Activated naive CD4-positive, alpha-beta T cell treated with anti-CD3 and anti-CD28 coated beads for 36 hours (primary cell): ENCODE measurements at regions not wholly inside any gene's neighbourhood (a gene's known extent, or its start where the extent isn't known, plus 50 kb on each side); places are given as distances from the start of the nearest gene placed in this dataset.
"Not testable (repeated sequence)": the region's sequence is repeated elsewhere in the genome, so short reads cannot be mapped to it uniquely, and the experiment has no call there.

Source experiments
- CTCF ChIA-PET: fragments of 350-600 bp; sonication (Branson Sonifier 250); formaldehyde crosslinking; loops from one replicate; lab custom pipeline; 2021; ENCODE audit warnings: antibody characterized with exemption; lab: Charles Lee
- DNase-seq: peaks from one replicate; pipeline ENCODE4 v3.0.0-alpha.2; 2020
- H3K27ac Mint-ChIP-seq: one replicate; pipeline ENCODE4 v1.8.0; 2021; ENCODE audit warnings: mild to moderate bottlenecking, mixed read lengths
- H3K27me3 Mint-ChIP-seq: one replicate; pipeline ENCODE4 v1.8.0; 2021; ENCODE audit warnings: low read depth, mixed read lengths
- H3K36me3 Mint-ChIP-seq: one replicate; pipeline ENCODE4 v1.8.0; 2021; ENCODE audit warnings: low read depth, mixed read lengths
- H3K4me1 Mint-ChIP-seq: one replicate; pipeline ENCODE4 v1.8.0; 2021; ENCODE audit warnings: low read depth, mixed read lengths
- H3K4me3 Mint-ChIP-seq: one replicate; pipeline ENCODE4 v1.8.0; 2021; ENCODE audit warnings: mild to moderate bottlenecking, moderate library complexity, mixed read lengths
- H3K9me3 Mint-ChIP-seq: one replicate; pipeline ENCODE4 v1.8.0; 2021; ENCODE audit warnings: mixed read lengths
- intact Hi-C: fragments of 100-400 bp; cut with micrococcal nuclease; formaldehyde crosslinking; loops from one replicate; pipeline ENCODE4 v1.15.1; 2023

DNA sequence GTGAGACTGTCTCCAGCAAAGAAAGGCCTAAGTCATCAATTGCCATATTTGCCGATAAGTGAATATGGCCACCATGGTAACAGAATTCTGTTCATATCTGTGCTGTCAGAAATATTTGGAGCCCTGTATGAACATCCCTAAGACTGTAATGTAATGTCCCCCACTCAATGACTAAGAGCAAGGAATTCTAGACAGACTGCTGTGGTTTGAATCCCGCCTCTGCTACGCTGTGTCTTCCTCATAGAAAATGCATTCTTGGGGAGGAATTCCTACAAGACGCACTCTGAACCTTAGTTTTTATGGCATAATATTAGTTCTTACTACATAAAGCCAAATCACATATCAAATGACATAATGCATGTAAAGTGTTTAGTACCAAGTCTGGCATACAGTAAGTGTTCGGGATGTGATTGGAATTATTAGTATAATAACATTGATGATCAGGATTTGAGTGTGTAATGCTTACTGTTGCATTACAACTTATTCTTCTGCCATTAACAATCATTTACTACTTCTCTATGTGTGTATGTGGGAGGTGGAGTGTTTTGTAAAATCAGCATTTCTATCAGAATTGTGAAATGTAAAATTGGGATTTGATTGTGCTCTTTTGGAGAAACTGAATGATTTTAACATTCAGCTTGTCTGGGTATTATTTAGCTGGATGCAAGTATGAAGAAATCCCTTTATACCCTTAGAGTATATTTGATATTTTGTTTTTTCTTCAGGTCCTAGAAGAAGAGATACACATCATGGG lies 103.0 kb downstream of the OLIG3 start:
- intact Hi-C loops, result no loop called here
- Mint-ChIP-seq H3K4me1 (peaks cover 36% of the 10 kb centered on the region), H3K4me3 (no peak overlapping the region), H3K36me3 (no peaks in the 10 kb centered on the region), H3K27me3 (no peaks in the 10 kb centered on the region), H3K27ac (no peak overlapping the region), H3K9me3 (no peaks in the 10 kb centered on the region)
- DNase-seq, result no peak
- CTCF ChIA-PET, result interaction anchor here (0.6 kb wide), 2 partner anchors 281 to 1579 kb away, joined by 3 to 7 read pairs; no protein-coding TSS in a partner anchor

DNA sequence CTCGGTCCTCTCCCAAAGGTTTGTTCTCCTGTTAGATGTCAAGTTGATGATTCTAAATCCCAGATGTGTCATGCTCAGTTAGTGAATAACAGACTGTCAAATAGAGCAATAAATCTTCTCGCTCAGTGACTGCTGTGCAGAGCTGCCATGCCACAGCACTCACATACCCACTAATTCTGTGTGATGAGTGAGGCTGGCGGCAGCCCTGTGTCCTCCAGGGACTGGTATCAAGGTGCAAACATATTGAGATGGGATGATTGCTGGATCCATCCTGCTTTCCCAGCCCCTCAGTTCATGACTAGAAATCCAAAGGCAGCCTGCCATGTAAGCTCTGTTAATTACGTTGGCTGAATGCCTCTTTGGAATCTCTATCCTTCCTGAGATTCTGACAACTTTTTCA lies 103.9 kb downstream of the OLIG3 start:
- no peaks in the 10 kb centered on the region for H3K27me3 Mint-ChIP-seq
- H3K36me3 Mint-ChIP-seq, result no peaks in the 10 kb centered on the region
- H3K4me1 Mint-ChIP-seq, result peaks cover 36% of the 10 kb centered on the region
- H3K9me3 Mint-ChIP-seq, result no peaks in the 10 kb centered on the region
- intact Hi-C loops, result no loop called here
- peak; percentile 12 for DNase-seq
- no peak overlapping the region for H3K4me3 Mint-ChIP-seq
- H3K27ac Mint-ChIP-seq, result no peak overlapping the region
- CTCF ChIA-PET, result no interaction called here

GRCh38 chr6:137389150-137389704 lies 105.0 kb downstream of the OLIG3 start:
- no peaks in the 10 kb centered on the region for H3K27me3 Mint-ChIP-seq
- H3K4me3 Mint-ChIP-seq, result no peak overlapping the region
- peak; percentile 93 for DNase-seq
- CTCF ChIA-PET, result no interaction called here
- H3K4me1 Mint-ChIP-seq, result peaks cover 36% of the 10 kb centered on the region
- no peaks in the 10 kb centered on the region for H3K36me3 Mint-ChIP-seq
- H3K27ac Mint-ChIP-seq, result peak overlapping the region; percentile 10
- H3K9me3 Mint-ChIP-seq, result no peaks in the 10 kb centered on the region
- intact Hi-C loops, result loop anchor here (1.0 kb wide), 6 partner anchors 11 to 233 kb away; no protein-coding TSS in a partner anchor

- intact Hi-C loops, result no loop called here
- peaks cover 39% of the 10 kb centered on the region for H3K4me1 Mint-ChIP-seq
- CTCF ChIA-PET, result interaction anchor here (0.6 kb wide), 1 partner anchor 38 kb away, joined by 3 read pairs; no protein-coding TSS in a partner anchor
Measured at GRCh38 chr6:137387096-137387764, 107.0 kb downstream of the OLIG3 start.

DNA sequence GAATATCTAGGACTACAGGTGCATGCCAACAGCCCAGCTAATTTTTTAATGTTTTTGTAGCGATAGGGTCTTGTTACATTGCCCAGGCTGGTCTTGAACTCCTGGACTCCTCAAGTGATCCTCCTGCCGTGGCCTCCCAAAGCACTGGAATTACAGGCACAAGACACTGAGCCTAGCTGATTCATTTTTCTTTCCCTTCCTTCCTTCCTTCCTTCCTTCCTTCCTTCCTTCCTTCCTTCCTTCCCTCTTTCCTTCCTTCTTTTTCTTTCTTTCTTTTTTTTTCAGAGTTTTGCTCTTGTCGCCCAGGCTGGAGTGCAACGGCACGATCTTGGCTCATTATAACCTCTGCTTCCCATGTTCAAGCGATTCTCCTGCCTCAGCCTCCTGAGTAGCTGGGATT lies 110.9 kb downstream of the OLIG3 start:
- peaks cover 14% of the 10 kb centered on the region for H3K4me1 Mint-ChIP-seq
- CTCF ChIA-PET, intact Hi-C loops, H3K27me3 Mint-ChIP-seq, DNase-seq, H3K9me3 Mint-ChIP-seq, H3K27ac Mint-ChIP-seq, H3K36me3 Mint-ChIP-seq, H3K4me3 Mint-ChIP-seq: not testable (repeated sequence)

More at GRCh38 chr6:137387096-137387764, 107.0 kb downstream of the OLIG3 start:
- no peaks in the 10 kb centered on the region for H3K27me3 Mint-ChIP-seq
- H3K27ac Mint-ChIP-seq, result no peak overlapping the region
- H3K4me3 Mint-ChIP-seq, result no peak overlapping the region
- DNase-seq, result no peak
- no peaks in the 10 kb centered on the region for H3K36me3 Mint-ChIP-seq
- no peaks in the 10 kb centered on the region for H3K9me3 Mint-ChIP-seq

DNA sequence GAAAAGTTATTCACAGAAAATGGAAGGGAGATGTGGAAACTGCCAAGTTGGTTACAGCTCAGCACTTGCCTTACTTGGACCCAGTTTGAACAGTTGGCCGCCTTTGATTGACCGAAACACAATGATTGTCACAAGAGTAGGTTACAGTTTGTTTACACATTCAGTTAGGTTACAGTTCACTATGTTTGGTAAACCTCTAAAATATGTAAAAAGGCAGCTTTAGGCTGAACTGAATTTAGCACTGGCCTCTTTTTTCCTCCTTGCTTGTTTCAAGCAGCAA lies 116.2 kb downstream of the OLIG3 start:
- CTCF ChIA-PET, result interaction anchor here (0.7 to 0.8 kb wide), 2 partner anchors 15 to 212 kb away, joined by 3 to 4 read pairs; no protein-coding TSS in a partner anchor
- no peak for DNase-seq
- intact Hi-C loops, result no loop called here
- Mint-ChIP-seq H3K36me3 (no peaks in the 10 kb centered on the region), H3K4me3 (no peak overlapping the region), H3K9me3 (peaks cover 3% of the 10 kb centered on the region), H3K27me3 (no peaks in the 10 kb centered on the region), H3K27ac (no peak overlapping the region), H3K4me1 (peaks cover 8% of the 10 kb centered on the region)

DNA sequence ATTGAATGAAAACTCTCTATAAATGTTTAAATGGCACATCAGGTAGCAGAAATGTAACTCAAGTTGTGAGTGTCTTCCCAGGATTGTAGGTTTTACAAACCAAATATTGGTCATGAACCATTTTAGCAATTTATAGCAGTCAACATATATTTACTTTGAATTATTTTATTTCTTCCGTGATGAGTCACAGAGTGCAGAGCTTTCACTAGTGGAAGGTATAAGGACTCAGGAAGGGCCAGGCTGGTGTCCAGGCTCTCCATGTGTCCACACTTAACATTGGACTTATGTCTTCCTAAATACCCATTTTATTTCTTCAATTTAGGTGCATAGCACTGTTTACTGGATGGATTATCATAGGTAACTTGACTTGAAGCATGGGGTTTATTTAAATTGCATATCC lies 120.9 kb downstream of the OLIG3 start:
- Mint-ChIP-seq H3K36me3 (no peaks in the 10 kb centered on the region), H3K27ac (no peak overlapping the region), H3K4me3 (no peak overlapping the region), H3K27me3 (no peaks in the 10 kb centered on the region), H3K9me3 (no peaks in the 10 kb centered on the region), H3K4me1 (peaks cover 3% of the 10 kb centered on the region)
- DNase-seq, result no peak
- CTCF ChIA-PET, result interaction anchor here (1.6 kb wide), 1 partner anchor 279 kb away, joined by 4 read pairs; no protein-coding TSS in a partner anchor
- intact Hi-C loops, result no loop called here

GRCh38 chr6:137372532-137372931 lies 121.7 kb downstream of the OLIG3 start:
- no peak overlapping the region for H3K27ac Mint-ChIP-seq
- CTCF ChIA-PET, result interaction anchor here (0.7 to 1.6 kb wide), 3 partner anchors 9 to 278 kb away, joined by 3 to 4 read pairs (median 3); no protein-coding TSS in a partner anchor
- no peaks in the 10 kb centered on the region for H3K36me3 Mint-ChIP-seq
- H3K27me3 Mint-ChIP-seq, result no peaks in the 10 kb centered on the region
- no peak overlapping the region for H3K4me3 Mint-ChIP-seq
- no peak for DNase-seq
- intact Hi-C loops, result no loop called here
- no peaks in the 10 kb centered on the region for H3K9me3 Mint-ChIP-seq
- H3K4me1 Mint-ChIP-seq, result peaks cover 3% of the 10 kb centered on the region

DNA sequence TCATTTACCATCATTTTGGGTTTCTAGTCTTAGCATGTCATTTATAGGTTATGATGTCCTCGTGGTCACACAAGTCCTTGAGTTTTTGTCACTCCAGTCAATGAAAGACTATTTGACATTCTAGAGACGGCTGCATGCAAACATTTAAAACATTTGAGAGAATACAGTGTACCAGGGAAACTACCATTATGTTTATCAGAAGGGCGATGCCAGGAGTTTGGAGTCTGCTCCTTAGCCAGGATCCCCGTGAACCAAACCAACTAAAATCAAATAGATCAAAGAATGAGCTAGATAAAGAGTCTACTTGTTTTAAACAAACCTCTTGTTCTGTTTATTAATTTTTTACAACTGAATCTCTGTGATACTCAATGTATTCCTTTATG lies 122.6 kb downstream of the OLIG3 start:
- Mint-ChIP-seq H3K4me3 (no peak overlapping the region), H3K4me1 (peaks cover 3% of the 10 kb centered on the region), H3K9me3 (no peaks in the 10 kb centered on the region), H3K27ac (no peak overlapping the region), H3K36me3 (no peaks in the 10 kb centered on the region), H3K27me3 (no peaks in the 10 kb centered on the region)
- CTCF ChIA-PET, result interaction anchor here (1.0 kb wide), 1 partner anchor 36 kb away, joined by 3 read pairs; no protein-coding TSS in a partner anchor
- intact Hi-C loops, result no loop called here
- DNase-seq, result no peak

DNA sequence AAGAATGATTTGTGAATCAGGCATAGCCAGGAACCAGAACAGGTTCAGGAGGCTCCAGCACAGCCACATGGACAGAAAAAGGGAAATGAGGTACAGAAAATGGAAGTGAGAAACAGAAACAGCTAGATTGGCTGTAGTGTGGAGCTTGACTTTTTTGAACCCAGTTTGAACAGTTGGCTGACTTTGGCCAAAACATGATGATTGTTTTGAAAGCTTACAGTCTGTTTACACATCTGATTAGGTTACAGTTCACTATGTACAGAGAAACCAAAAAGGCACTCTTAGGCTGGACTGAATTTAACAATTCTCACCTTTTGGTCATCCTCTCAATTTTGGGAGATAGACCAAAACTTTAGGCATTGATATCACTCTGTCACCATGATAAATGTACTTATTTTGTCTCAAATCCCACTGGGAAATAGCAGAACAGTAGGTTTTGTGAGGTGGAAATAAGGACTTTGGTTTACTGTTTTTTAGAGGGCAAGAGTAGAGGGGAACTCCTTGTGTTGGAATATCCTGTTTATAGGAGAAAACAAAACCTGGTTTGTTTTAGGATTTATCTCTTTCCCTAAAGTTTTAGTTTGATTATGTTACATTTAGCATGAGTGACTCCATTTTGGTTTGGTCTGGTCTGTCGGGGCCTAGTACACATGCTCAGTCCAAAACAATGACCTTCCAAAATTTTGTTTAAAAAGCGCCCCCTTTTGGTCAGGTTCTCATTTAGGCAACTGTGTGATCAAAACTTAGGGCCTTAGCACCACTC lies 123.1 kb downstream of the OLIG3 start:
- no peaks in the 10 kb centered on the region for H3K9me3 Mint-ChIP-seq
- H3K27me3 Mint-ChIP-seq, result no peaks in the 10 kb centered on the region
- no peak for DNase-seq
- no peaks in the 10 kb centered on the region for H3K36me3 Mint-ChIP-seq
- CTCF ChIA-PET, result interaction anchor here (0.7 kb wide), 1 partner anchor 277 kb away, joined by 3 read pairs; no protein-coding TSS in a partner anchor
- H3K27ac Mint-ChIP-seq, result no peak overlapping the region
- H3K4me1 Mint-ChIP-seq, result peaks cover 3% of the 10 kb centered on the region
- no peak overlapping the region for H3K4me3 Mint-ChIP-seq
- intact Hi-C loops, result no loop called here

- CTCF ChIA-PET, result interaction anchor here (1.2 kb wide), 1 partner anchor 98 kb away, joined by 6 read pairs; no protein-coding TSS in a partner anchor
- Mint-ChIP-seq H3K4me1 (peaks cover 4% of the 10 kb centered on the region), H3K27ac (no peak overlapping the region), H3K36me3 (no peaks in the 10 kb centered on the region), H3K4me3 (no peak overlapping the region), H3K9me3 (no peaks in the 10 kb centered on the region), H3K27me3 (no peaks in the 10 kb centered on the region)
- no peak for DNase-seq
- intact Hi-C loops, result no loop called here
Measured at GRCh38 chr6:137369136-137369535, 125.1 kb downstream of the OLIG3 start.
